Neuron (in vitro differentiated cells): ENCODE measurements at regions not wholly inside any gene's neighbourhood (a gene's known extent, or its start where the extent isn't known, plus 50 kb on each side); places are given as distances from the start of the nearest gene placed in this dataset.

Source experiments
- H2AFZ ChIP-seq: one replicate; pipeline ENCODE4 v1.6.1; 2013; ENCODE audit warnings: low read depth, mild to moderate bottlenecking, inconsistent platforms, low read length, moderate library complexity
- H3K27me3 ChIP-seq: one replicate; pipeline ENCODE4 v1.6.1; 2013; ENCODE audit warnings: low read length; ENCODE audit not compliant: insufficient read depth
- H3K36me3 ChIP-seq: one replicate; pipeline ENCODE4 v1.6.1; 2013; ENCODE audit warnings: low read length; ENCODE audit not compliant: insufficient read depth
- H3K4me1 ChIP-seq: one replicate; pipeline ENCODE4 v1.6.1; 2013; ENCODE audit warnings: low read length; ENCODE audit not compliant: insufficient read depth
- H3K4me3 ChIP-seq: 2 replicates; pipeline ENCODE4 v1.5.1; 2013; ENCODE audit warnings: mild to moderate bottlenecking, low read length, moderate library complexity
- H3K9me3 ChIP-seq: one replicate; pipeline ENCODE4 v1.6.1; 2013; ENCODE audit warnings: low read length

- no peak overlapping the region for H2AFZ ChIP-seq
- H3K36me3 ChIP-seq = no peaks in the 10 kb centered on the region
- peaks cover 4% of the 10 kb centered on the region for H3K9me3 ChIP-seq
- no peaks in the 10 kb centered on the region for H3K27me3 ChIP-seq
- peaks cover 11% of the 10 kb centered on the region for H3K4me1 ChIP-seq
- no peak overlapping the region for H3K4me3 ChIP-seq
Observed at GRCh38 chr1:244273262-244273844, 178.4 kb downstream of the ADSS2 start.

- Histone ChIP-seq H3K36me3 (no peaks in the 10 kb centered on the region), H3K27me3 (no peaks in the 10 kb centered on the region), H3K9me3 (peaks cover 4% of the 10 kb centered on the region), H3K4me3 (no peak overlapping the region), H3K4me1 (peaks cover 11% of the 10 kb centered on the region), H2AFZ (no peak overlapping the region)
Observed at GRCh38 chr1:244273845-244274619, 177.7 kb downstream of the ADSS2 start.

- Histone ChIP-seq H3K27me3 (no peaks in the 10 kb centered on the region), H2AFZ (no peak overlapping the region), H3K36me3 (no peaks in the 10 kb centered on the region), H3K9me3 (no peaks in the 10 kb centered on the region), H3K4me3 (no peak overlapping the region), H3K4me1 (peaks cover 11% of the 10 kb centered on the region)
Observed at GRCh38 chr1:244276646-244277045, 175.1 kb downstream of the ADSS2 start.

- no peaks in the 10 kb centered on the region for H3K9me3 ChIP-seq
- H2AFZ ChIP-seq = no peak overlapping the region
- no peaks in the 10 kb centered on the region for H3K4me1 ChIP-seq
- no peak overlapping the region for H3K4me3 ChIP-seq
- no peaks in the 10 kb centered on the region for H3K36me3 ChIP-seq
- no peaks in the 10 kb centered on the region for H3K27me3 ChIP-seq
Observed at GRCh38 chr1:244280201-244280600, 171.5 kb downstream of the ADSS2 start.

- no peak overlapping the region for H3K4me3 ChIP-seq
- H3K9me3 ChIP-seq = no peaks in the 10 kb centered on the region
- H3K4me1 ChIP-seq = no peaks in the 10 kb centered on the region
- H2AFZ ChIP-seq = no peak overlapping the region
- no peaks in the 10 kb centered on the region for H3K27me3 ChIP-seq
- H3K36me3 ChIP-seq = no peaks in the 10 kb centered on the region
Observed at GRCh38 chr1:244280859-244281258, 170.8 kb downstream of the ADSS2 start.

- no peaks in the 10 kb centered on the region for H3K36me3 ChIP-seq
- no peak overlapping the region for H2AFZ ChIP-seq
- no peaks in the 10 kb centered on the region for H3K27me3 ChIP-seq
- H3K4me1 ChIP-seq = no peaks in the 10 kb centered on the region
- peaks cover 3% of the 10 kb centered on the region for H3K9me3 ChIP-seq
- H3K4me3 ChIP-seq = no peak overlapping the region
Observed at GRCh38 chr1:244283772-244284171, 167.9 kb downstream of the ADSS2 start.

- no peaks in the 10 kb centered on the region for H3K4me1 ChIP-seq
- peaks cover 3% of the 10 kb centered on the region for H3K9me3 ChIP-seq
- no peak overlapping the region for H2AFZ ChIP-seq
- H3K27me3 ChIP-seq = no peaks in the 10 kb centered on the region
- H3K4me3 ChIP-seq = no peak overlapping the region
- no peaks in the 10 kb centered on the region for H3K36me3 ChIP-seq
Observed at GRCh38 chr1:244284641-244285156, 167.0 kb downstream of the ADSS2 start.

- Histone ChIP-seq H3K36me3 (no peaks in the 10 kb centered on the region), H3K4me3 (no peak overlapping the region), H2AFZ (no peak overlapping the region), H3K9me3 (peaks cover 3% of the 10 kb centered on the region), H3K27me3 (no peaks in the 10 kb centered on the region), H3K4me1 (no peaks in the 10 kb centered on the region)
Observed at GRCh38 chr1:244286341-244286740, 165.4 kb downstream of the ADSS2 start.

GRCh38 chr1:244287726-244288125 is 164.0 kb downstream of the ADSS2 start:
- peaks cover 3% of the 10 kb centered on the region for H3K9me3 ChIP-seq
- no peaks in the 10 kb centered on the region for H3K4me1 ChIP-seq
- H3K4me3 ChIP-seq = no peak overlapping the region
- no peaks in the 10 kb centered on the region for H3K27me3 ChIP-seq
- no peaks in the 10 kb centered on the region for H3K36me3 ChIP-seq
- H2AFZ ChIP-seq = no peak overlapping the region

GRCh38 chr1:244288663-244289062 is 163.0 kb downstream of the ADSS2 start:
- Histone ChIP-seq H3K9me3 (peaks cover 3% of the 10 kb centered on the region), H3K4me3 (no peak overlapping the region)

GRCh38 chr1:244289991-244290785 is 161.5 kb downstream of the ADSS2 start:
- H3K27me3 ChIP-seq = no peaks in the 10 kb centered on the region
- H3K4me1 ChIP-seq = no peaks in the 10 kb centered on the region
- no peaks in the 10 kb centered on the region for H3K36me3 ChIP-seq
- H3K9me3 ChIP-seq = peaks cover 3% of the 10 kb centered on the region
- H3K4me3 ChIP-seq = no peak overlapping the region
- no peak overlapping the region for H2AFZ ChIP-seq

More at GRCh38 chr1:244288663-244289062, 163.0 kb downstream of the ADSS2 start:
- no peaks in the 10 kb centered on the region for H3K4me1 ChIP-seq
- H3K36me3 ChIP-seq = no peaks in the 10 kb centered on the region
- H3K27me3 ChIP-seq = no peaks in the 10 kb centered on the region
- no peak overlapping the region for H2AFZ ChIP-seq

- H3K36me3 ChIP-seq = no peaks in the 10 kb centered on the region
- peaks cover 3% of the 10 kb centered on the region for H3K9me3 ChIP-seq
- H3K4me1 ChIP-seq = no peaks in the 10 kb centered on the region
- no peaks in the 10 kb centered on the region for H3K27me3 ChIP-seq
- H3K4me3 ChIP-seq = no peak overlapping the region
- no peak overlapping the region for H2AFZ ChIP-seq
Observed at GRCh38 chr1:244291236-244292201, 160.2 kb downstream of the ADSS2 start.
